ENCODE measurements at regions not wholly inside any gene's neighbourhood (a gene's known extent, or its start where the extent isn't known, plus 50 kb on each side); places are given as distances from the start of the nearest gene placed in this dataset.
"Not testable (repeated sequence)": the region's sequence is repeated elsewhere in the genome, so short reads cannot be mapped to it uniquely, and the experiment has no call there.

DNA sequence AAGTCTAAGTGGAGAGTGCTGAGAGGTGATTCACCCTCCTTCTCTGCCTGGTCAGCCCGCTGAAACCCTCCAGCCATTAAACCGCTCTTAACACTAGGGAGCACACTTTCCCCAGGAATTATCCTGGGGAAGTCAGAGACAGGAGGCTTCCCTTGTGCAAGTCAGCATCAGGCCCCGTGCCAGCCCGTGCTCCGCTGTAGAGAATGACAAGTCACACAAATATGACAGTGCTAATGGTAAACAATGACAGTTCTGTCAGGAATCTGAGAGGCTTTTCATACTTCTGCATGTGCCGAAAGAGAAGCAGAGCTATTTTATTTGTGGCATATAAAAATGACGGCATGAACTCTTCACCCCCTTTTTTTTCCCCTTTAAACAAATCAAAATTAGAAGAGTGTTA lies 816.9 kb upstream of the SLC10A2 start:
- POLR2A ChIA-PET, result no interaction called here
- H3K9ac ChIP-seq (ENCODE audit: low read length), result no peak overlapping the region
- CTCF ChIA-PET, result no interaction called here

DNA sequence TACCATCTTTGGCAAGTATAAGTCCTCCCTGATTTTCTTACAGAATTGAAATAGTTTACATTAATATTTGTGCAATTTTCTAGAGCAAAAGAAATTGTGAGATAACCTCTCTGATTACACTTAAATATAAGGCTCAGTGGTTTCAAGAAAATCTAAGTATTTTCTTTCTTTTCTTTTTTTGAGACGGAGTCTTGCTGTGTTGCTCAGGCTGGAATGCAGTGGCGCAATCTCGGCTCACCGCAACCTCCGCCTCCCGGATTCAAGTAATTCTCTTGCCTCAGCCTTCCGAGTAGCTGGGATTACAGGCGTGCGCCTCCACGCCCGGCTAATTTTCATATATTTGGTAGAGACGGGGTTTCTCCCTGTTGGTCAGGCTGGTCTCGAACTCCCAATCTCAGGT lies 813.9 kb upstream of the SLC10A2 start:
- intact Hi-C loops (cut with micrococcal nuclease), result loop anchor here (5.0 to 10.0 kb wide), 2 partner anchors 685 to 892 kb away; no protein-coding TSS in a partner anchor
- H3K79me2 ChIP-seq (ENCODE audit: insufficient read depth, low read length); CTCF ChIA-PET; H3K36me3 ChIP-seq (ENCODE audit: control insufficient read depth in 1 of 2, insufficient read depth in 2 of 2, low read length in 2 of 2); BruUV-seq (replicated peaks); H3K27me3 ChIP-seq (ENCODE audit: insufficient read depth, low read length); H3K4me1 ChIP-seq (ENCODE audit: control insufficient read depth in 1 of 2, insufficient read depth in 2 of 2, low read length in 2 of 2); H3K27ac ChIP-seq (ENCODE audit: low read depth, low read length); H3K9me2 ChIP-seq (ENCODE audit: insufficient read depth); H4K20me1 ChIP-seq (ENCODE audit: insufficient read depth); H2AFZ ChIP-seq (ENCODE audit: low read depth, low read length, poor library complexity, severe bottlenecking); H3K4me2 ChIP-seq (ENCODE audit: low read length); ATAC-seq; H3K9me3 ChIP-seq (ENCODE audit: control insufficient read depth in 1 of 2, insufficient read depth in 1 of 2, low read depth in 1 of 2, low read length in 2 of 2); H3K9ac ChIP-seq (ENCODE audit: low read length); H3K4me3 ChIP-seq (replicated peaks in 1 of 2; ENCODE audit: low read depth in 1 of 2, low read length in 2 of 2); DNase-seq (ENCODE audit: low read depth, low spot score); RAD21 ChIA-PET (ENCODE audit: low non-redundant PET in 1 of 2, low total read pairs in 2 of 2, uncharacterized antibody in 2 of 2, unreplicated experiment in 2 of 2); POLR2A ChIA-PET: not testable (repeated sequence)

More for the DNA sequence above, 816.9 kb upstream of the SLC10A2 start:
- H2AFZ ChIP-seq (ENCODE audit: low read depth, low read length, poor library complexity, severe bottlenecking), result peak overlapping the region; percentile 83
- H3K4me1 ChIP-seq (ENCODE audit: control insufficient read depth in 1 of 2, insufficient read depth in 2 of 2, low read length in 2 of 2), result peaks cover 0 to 9% of the 10 kb centered on the region in 2 experiments; a peak in 1 of 4 replicates
- no peaks in the 10 kb centered on the region for H3K27me3 ChIP-seq (ENCODE audit: insufficient read depth, low read length)
- H3K36me3 ChIP-seq (ENCODE audit: control insufficient read depth in 1 of 2, insufficient read depth in 2 of 2, low read length in 2 of 2), result no peaks in the 10 kb centered on the region
- H3K4me2 ChIP-seq (ENCODE audit: low read length), result peak overlapping the region; percentile 61
- RAD21 ChIA-PET (ENCODE audit: low non-redundant PET in 1 of 2, low total read pairs in 2 of 2, uncharacterized antibody in 2 of 2, unreplicated experiment in 2 of 2), result no interaction called here
- ATAC-seq (peak; percentile 99), DNase-seq (ENCODE audit: low read depth, low spot score) (peak; percentile 90)
- no peaks in the 10 kb centered on the region for H3K79me2 ChIP-seq (ENCODE audit: insufficient read depth, low read length)
- 0 out of 4 replicates have a peak overlapping the region, but pooled peaks of 1 of the 2 experiments have one; percentile 13 for H3K4me3 ChIP-seq (replicated peaks in 1 of 2; ENCODE audit: low read depth in 1 of 2, low read length in 2 of 2)
- H3K9me3 ChIP-seq (ENCODE audit: control insufficient read depth in 1 of 2, insufficient read depth in 1 of 2, low read depth in 1 of 2, low read length in 2 of 2), result no peaks in the 10 kb centered on the region
- TF ChIP-seq RAD21 (IDR thresholded peaks at IDR 0.05; ENCODE audit: low read depth) (peak; percentile 91), ZFX (IDR thresholded peaks at IDR 0.05) (no peak), EGR1 (IDR thresholded peaks at IDR 0.05; ENCODE audit: low read depth) (no peak), FOSL1 (IDR thresholded peaks at IDR 0.05; ENCODE audit: low read depth) (peak; percentile 71), ELF1 (IDR thresholded peaks at IDR 0.05; ENCODE audit: borderline replicate concordance, low read depth) (no peak), SIN3A (IDR thresholded peaks at IDR 0.05; ENCODE audit: low read depth) (peak; percentile 80; the same call in 1 of the 2 replicates), ZNF274 (IDR thresholded peaks at IDR 0.05; ENCODE audit: low read depth, low read length) (no peak), SP1 (IDR thresholded peaks at IDR 0.05; ENCODE audit: low read depth) (peak; percentile 57; the same call in 1 of the 2 replicates), JUND (IDR thresholded peaks at IDR 0.05) (peak; percentile 70), YY1 (IDR thresholded peaks at IDR 0.05; ENCODE audit: extremely low read depth, insufficient replicate concordance, low read depth, low read length) (peak; percentile 6), POLR2A (IDR thresholded peaks at IDR 0.05; ENCODE audit: borderline replicate concordance, extremely low read depth, insufficient read depth, insufficient read length) (no peak), CBX3 (IDR thresholded peaks at IDR 0.05; ENCODE audit: low read depth) (0 out of 2 replicates have a peak, but pooled peaks have one; percentile 53), POLR2AphosphoS5 (IDR thresholded peaks at IDR 0.05; ENCODE audit: low read depth, low read length) (peak; percentile 35; the same call in 1 of the 2 replicates), EZH2phosphoT487 (IDR thresholded peaks at IDR 0.05; ENCODE audit: borderline replicate concordance) (no peak)
- TF ChIP-seq, protein P1, sequence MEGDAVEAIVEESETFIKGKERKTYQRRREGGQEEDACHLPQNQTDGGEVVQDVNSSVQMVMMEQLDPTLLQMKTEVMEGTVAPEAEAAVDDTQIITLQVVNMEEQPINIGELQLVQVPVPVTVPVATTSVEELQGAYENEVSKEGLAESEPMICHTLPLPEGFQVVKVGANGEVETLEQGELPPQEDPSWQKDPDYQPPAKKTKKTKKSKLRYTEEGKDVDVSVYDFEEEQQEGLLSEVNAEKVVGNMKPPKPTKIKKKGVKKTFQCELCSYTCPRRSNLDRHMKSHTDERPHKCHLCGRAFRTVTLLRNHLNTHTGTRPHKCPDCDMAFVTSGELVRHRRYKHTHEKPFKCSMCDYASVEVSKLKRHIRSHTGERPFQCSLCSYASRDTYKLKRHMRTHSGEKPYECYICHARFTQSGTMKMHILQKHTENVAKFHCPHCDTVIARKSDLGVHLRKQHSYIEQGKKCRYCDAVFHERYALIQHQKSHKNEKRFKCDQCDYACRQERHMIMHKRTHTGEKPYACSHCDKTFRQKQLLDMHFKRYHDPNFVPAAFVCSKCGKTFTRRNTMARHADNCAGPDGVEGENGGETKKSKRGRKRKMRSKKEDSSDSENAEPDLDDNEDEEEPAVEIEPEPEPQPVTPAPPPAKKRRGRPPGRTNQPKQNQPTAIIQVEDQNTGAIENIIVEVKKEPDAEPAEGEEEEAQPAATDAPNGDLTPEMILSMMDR (IDR thresholded peaks at IDR 0.05 in 2 of 3, conservative IDR thresholded peaks at IDR 0.05 in 1 of 3; ENCODE audit: borderline replicate concordance in 1 of 3, insufficient read depth in 1 of 3, low read depth in 2 of 3, low read length in 2 of 3), result peak; percentile 39 to 71 (median 55); a peak in 4 of 6 replicates
- TF ChIP-seq, protein P2, sequence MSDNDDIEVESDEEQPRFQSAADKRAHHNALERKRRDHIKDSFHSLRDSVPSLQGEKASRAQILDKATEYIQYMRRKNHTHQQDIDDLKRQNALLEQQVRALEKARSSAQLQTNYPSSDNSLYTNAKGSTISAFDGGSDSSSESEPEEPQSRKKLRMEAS (IDR thresholded peaks at IDR 0.05), result peak; percentile 59; the same call in 1 of the 2 replicates
- TF ChIP-seq, protein P3, sequence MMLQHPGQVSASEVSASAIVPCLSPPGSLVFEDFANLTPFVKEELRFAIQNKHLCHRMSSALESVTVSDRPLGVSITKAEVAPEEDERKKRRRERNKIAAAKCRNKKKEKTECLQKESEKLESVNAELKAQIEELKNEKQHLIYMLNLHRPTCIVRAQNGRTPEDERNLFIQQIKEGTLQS (IDR thresholded peaks at IDR 0.05), result no peak
- TF ChIP-seq, protein P4, sequence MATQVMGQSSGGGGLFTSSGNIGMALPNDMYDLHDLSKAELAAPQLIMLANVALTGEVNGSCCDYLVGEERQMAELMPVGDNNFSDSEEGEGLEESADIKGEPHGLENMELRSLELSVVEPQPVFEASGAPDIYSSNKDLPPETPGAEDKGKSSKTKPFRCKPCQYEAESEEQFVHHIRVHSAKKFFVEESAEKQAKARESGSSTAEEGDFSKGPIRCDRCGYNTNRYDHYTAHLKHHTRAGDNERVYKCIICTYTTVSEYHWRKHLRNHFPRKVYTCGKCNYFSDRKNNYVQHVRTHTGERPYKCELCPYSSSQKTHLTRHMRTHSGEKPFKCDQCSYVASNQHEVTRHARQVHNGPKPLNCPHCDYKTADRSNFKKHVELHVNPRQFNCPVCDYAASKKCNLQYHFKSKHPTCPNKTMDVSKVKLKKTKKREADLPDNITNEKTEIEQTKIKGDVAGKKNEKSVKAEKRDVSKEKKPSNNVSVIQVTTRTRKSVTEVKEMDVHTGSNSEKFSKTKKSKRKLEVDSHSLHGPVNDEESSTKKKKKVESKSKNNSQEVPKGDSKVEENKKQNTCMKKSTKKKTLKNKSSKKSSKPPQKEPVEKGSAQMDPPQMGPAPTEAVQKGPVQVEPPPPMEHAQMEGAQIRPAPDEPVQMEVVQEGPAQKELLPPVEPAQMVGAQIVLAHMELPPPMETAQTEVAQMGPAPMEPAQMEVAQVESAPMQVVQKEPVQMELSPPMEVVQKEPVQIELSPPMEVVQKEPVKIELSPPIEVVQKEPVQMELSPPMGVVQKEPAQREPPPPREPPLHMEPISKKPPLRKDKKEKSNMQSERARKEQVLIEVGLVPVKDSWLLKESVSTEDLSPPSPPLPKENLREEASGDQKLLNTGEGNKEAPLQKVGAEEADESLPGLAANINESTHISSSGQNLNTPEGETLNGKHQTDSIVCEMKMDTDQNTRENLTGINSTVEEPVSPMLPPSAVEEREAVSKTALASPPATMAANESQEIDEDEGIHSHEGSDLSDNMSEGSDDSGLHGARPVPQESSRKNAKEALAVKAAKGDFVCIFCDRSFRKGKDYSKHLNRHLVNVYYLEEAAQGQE (IDR thresholded peaks at IDR 0.05; ENCODE audit: low read depth), result no peak
- H3K27ac ChIP-seq (ENCODE audit: low read depth, low read length), result no peak overlapping the region
- H4K20me1 ChIP-seq (ENCODE audit: insufficient read depth), result no peaks in the 10 kb centered on the region
- intact Hi-C loops (cut with micrococcal nuclease), result loop anchor here (5.0 to 10.0 kb wide), 2 partner anchors 682 to 889 kb away; no protein-coding TSS in a partner anchor
- BruUV-seq (replicated peaks), result no TSS peak
- H3K9me2 ChIP-seq (ENCODE audit: insufficient read depth), result no peaks in the 10 kb centered on the region

All from HCT116 (cell line).